HG03045 (cell line): ENCODE measurements at regions not wholly inside any gene's neighbourhood (a gene's known extent, or its start where the extent isn't known, plus 50 kb on each side); places are given as distances from the start of the nearest gene placed in this dataset.

Experiments used
- ATAC-seq: cut with Tn5 transposase; IDR thresholded peaks from one replicate; pipeline ENCODE4 v1.9.1; 2021; ENCODE audit warnings: mild to moderate bottlenecking, moderate library complexity; ENCODE audit not compliant: unreplicated experiment

- ATAC-seq = no peak
These were observed 626.1 kb downstream of the HDGFL1 start for GRCh38 chr6:23195487-23195886.

- no peak for ATAC-seq
These were observed 630.2 kb downstream of the HDGFL1 start for GRCh38 chr6:23199541-23199940.

GRCh38 chr6:23200946-23201345, 631.6 kb downstream of the HDGFL1 start:
- ATAC-seq = no peak

GRCh38 chr6:23202207-23202606, 632.8 kb downstream of the HDGFL1 start:
- ATAC-seq = no peak

GRCh38 chr6:23212398-23212797, 643.0 kb downstream of the HDGFL1 start:
- no peak for ATAC-seq

- ATAC-seq = no peak
These were observed 643.8 kb downstream of the HDGFL1 start for GRCh38 chr6:23213193-23213592.

- no peak for ATAC-seq
These were observed 644.3 kb downstream of the HDGFL1 start for GRCh38 chr6:23213651-23214050.

GRCh38 chr6:23218751-23219150, 649.4 kb downstream of the HDGFL1 start:
- no peak for ATAC-seq

GRCh38 chr6:23222724-23223123, 653.4 kb downstream of the HDGFL1 start:
- no peak for ATAC-seq

- ATAC-seq = no peak
These were observed 655.2 kb downstream of the HDGFL1 start for GRCh38 chr6:23224540-23224939.

GRCh38 chr6:23228439-23229024, 659.2 kb downstream of the HDGFL1 start:
- ATAC-seq = no peak

- ATAC-seq = no peak
These were observed 674.5 kb downstream of the HDGFL1 start for GRCh38 chr6:23243854-23244253.

GRCh38 chr6:23244300-23244699, 674.9 kb downstream of the HDGFL1 start:
- ATAC-seq = no peak

- no peak for ATAC-seq
These were observed 676.2 kb downstream of the HDGFL1 start for GRCh38 chr6:23245572-23245971.

GRCh38 chr6:23246896-23247295, 677.5 kb downstream of the HDGFL1 start:
- no peak for ATAC-seq

- ATAC-seq = no peak
These were observed 681.2 kb downstream of the HDGFL1 start for GRCh38 chr6:23250556-23250955.

- no peak for ATAC-seq
These were observed 693.5 kb downstream of the HDGFL1 start for GRCh38 chr6:23262864-23263263.

- ATAC-seq = no peak
These were observed 695.9 kb downstream of the HDGFL1 start for GRCh38 chr6:23265270-23265669.

GRCh38 chr6:23266536-23266935, 697.2 kb downstream of the HDGFL1 start:
- ATAC-seq = no peak

GRCh38 chr6:23267651-23268050, 698.3 kb downstream of the HDGFL1 start:
- no peak for ATAC-seq

GRCh38 chr6:23268348-23268747, 699.0 kb downstream of the HDGFL1 start:
- no peak for ATAC-seq

GRCh38 chr6:23269436-23269835, 700.1 kb downstream of the HDGFL1 start:
- ATAC-seq = no peak

GRCh38 chr6:23272536-23272935, 703.2 kb downstream of the HDGFL1 start:
- ATAC-seq = no peak
